Ascending aorta (tissue), 2 donors: ENCODE measurements at regions not wholly inside any gene's neighbourhood (a gene's known extent, or its start where the extent isn't known, plus 50 kb on each side); places are given as distances from the start of the nearest gene placed in this dataset.
"Not testable (repeated sequence)": the region's sequence is repeated elsewhere in the genome, so short reads cannot be mapped to it uniquely, and the experiment has no call there.

Experiments used
- DNase-seq, 2 donors: peaks; one replicate each; pipeline ENCODE4 v3.0.0-alpha.2; 2019; ENCODE audit warnings: low spot score in 2 of 2
- H3K27ac ChIP-seq, 2 donors: fragments of 200-600 bp; sonication (generic); one replicate each; pipeline ENCODE4 v1.5.1; 2016 to 2017; ENCODE audit warnings: mild to moderate bottlenecking in 1 of 2
- H3K27me3 ChIP-seq: fragments of 200-600 bp; sonication (generic); one replicate; pipeline ENCODE4 v1.5.1; 2017
- H3K36me3 ChIP-seq, 2 donors: fragments of 200-600 bp; sonication (generic); one replicate each; pipeline ENCODE4 v1.5.1; 2016
- H3K4me1 ChIP-seq, 2 donors: fragments of 200-600 bp; sonication (generic); one replicate each; pipeline ENCODE4 v1.5.1; 2016 to 2017; ENCODE audit warnings: mild to moderate bottlenecking in 1 of 2
- H3K4me3 ChIP-seq, 2 donors: fragments of 200-600 bp; sonication (generic); one replicate each; pipeline ENCODE4 v1.5.1; 2016 to 2017; ENCODE audit warnings: mild to moderate bottlenecking in 1 of 2
- H3K9me3 ChIP-seq, 2 donors: fragments of 200-600 bp; sonication (generic); one replicate each; pipeline ENCODE4 v1.5.1; 2016
- CTCF ChIP-seq, 3 experiments: fragments of 200-600 bp in 2 of 3; fragments of 450-650 bp in 1 of 3; sonication (generic) in 2 of 3; IDR thresholded peaks; one replicate each; pipeline ENCODE4 v1.5.1; 2016 to 2019; ENCODE audit warnings: antibody characterized with exemption in 3 of 3, mild to moderate bottlenecking in 1 of 3, moderate library complexity in 1 of 3
- intact Hi-C: fragments of 100-400 bp; cut with DNase I; formaldehyde crosslinking; loops from one replicate; pipeline ENCODE4 v1.15.1; 2023

GRCh38 chr10:53029449-53029848 is 256.9 kb upstream of the MBL2 start:
- DNase-seq = no peak
- no peaks in the 10 kb centered on the region for H3K36me3 ChIP-seq
- no peaks in the 10 kb centered on the region for H3K4me1 ChIP-seq
- no peak for TF ChIP-seq CTCF (IDR thresholded peaks at IDR 0.05)
- H3K9me3 ChIP-seq = no peaks in the 10 kb centered on the region
- no peaks in the 10 kb centered on the region for H3K27me3 ChIP-seq
- intact Hi-C loops = no loop called here
- no peak overlapping the region for H3K4me3 ChIP-seq
- no peak overlapping the region for H3K27ac ChIP-seq

- H3K4me1 ChIP-seq, H3K36me3 ChIP-seq, H3K4me3 ChIP-seq, H3K27me3 ChIP-seq, H3K27ac ChIP-seq, intact Hi-C loops, DNase-seq, H3K9me3 ChIP-seq: not testable (repeated sequence)
Measured at GRCh38 chr10:53025765-53026164, 253.2 kb upstream of the MBL2 start.

- peak overlapping the region in 1 of 2 donors; percentile 40 for H3K4me3 ChIP-seq
- no peak for DNase-seq
- no peaks in the 10 kb centered on the region for H3K9me3 ChIP-seq
- H3K27ac ChIP-seq = no peak overlapping the region
- H3K4me1 ChIP-seq = no peaks in the 10 kb centered on the region
- no peaks in the 10 kb centered on the region for H3K27me3 ChIP-seq
- intact Hi-C loops = no loop called here
- TF ChIP-seq CTCF (IDR thresholded peaks at IDR 0.05) = no peak
- no peaks in the 10 kb centered on the region for H3K36me3 ChIP-seq
Measured at GRCh38 chr10:53025172-53025711, 252.7 kb upstream of the MBL2 start.

DNA sequence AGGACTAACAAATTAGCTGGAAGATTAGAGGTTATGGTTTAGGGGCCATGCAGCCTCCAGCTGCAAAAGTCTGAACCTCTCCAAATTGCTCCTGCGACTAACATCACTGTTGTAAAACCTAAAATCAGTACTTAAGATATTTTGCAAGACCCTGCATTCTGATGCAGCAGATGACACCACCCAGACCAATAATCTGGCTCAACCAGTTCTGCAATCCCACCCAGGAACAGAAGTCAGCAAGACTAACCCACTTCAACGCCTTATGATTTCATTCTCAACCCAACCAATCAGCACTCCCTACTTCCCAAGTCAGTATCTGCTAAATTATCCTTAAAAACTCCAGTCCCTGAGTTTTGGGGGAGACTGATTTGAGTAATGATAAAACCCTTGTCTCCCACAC is 250.8 kb upstream of the MBL2 start:
- Histone ChIP-seq H3K27me3 (no peaks in the 10 kb centered on the region), H3K9me3 (no peaks in the 10 kb centered on the region), H3K4me1 (no peaks in the 10 kb centered on the region), H3K36me3 (no peaks in the 10 kb centered on the region), H3K4me3 (no peak overlapping the region), H3K27ac (no peak overlapping the region)
- intact Hi-C loops = no loop called here
- DNase-seq = no peak
- no peak for TF ChIP-seq CTCF (IDR thresholded peaks at IDR 0.05)

- intact Hi-C loops = no loop called here
- TF ChIP-seq CTCF (IDR thresholded peaks at IDR 0.05) = no peak
- no peak overlapping the region for H3K4me3 ChIP-seq
Measured at GRCh38 chr10:53022611-53023088, 250.1 kb upstream of the MBL2 start.

DNA sequence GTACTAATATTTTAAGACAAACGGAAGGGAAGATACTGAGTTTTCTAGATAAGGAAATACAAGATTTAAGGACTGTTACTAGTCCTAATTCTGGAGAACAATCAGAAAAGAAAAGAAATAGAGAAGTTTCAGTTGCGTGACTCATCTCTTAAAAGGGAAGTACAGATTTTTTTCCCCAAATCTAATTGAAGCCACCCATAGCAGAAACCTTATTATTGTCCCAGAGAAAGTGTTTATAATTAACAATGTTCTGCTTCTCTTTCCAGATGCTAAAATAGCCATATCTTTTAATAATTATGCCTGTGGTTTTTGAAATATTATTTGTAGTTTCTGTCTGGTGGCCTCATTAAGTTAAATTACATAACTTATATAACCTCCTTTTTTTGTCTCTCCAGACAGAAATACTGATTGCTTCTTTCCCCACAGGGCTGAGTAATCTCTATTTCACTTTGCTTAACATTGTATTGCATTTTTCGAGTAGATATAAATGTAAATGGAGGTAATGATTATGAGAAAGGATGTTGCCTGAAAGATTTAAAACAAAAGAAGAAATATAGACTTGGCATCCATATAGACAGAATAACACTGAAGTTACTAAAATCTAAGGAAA is 240.7 kb upstream of the MBL2 start:
- Histone ChIP-seq H3K9me3 (no peaks in the 10 kb centered on the region), H3K27ac (no peak overlapping the region), H3K4me1 (no peaks in the 10 kb centered on the region), H3K4me3 (no peak overlapping the region), H3K27me3 (no peaks in the 10 kb centered on the region), H3K36me3 (no peaks in the 10 kb centered on the region)
- no peak for TF ChIP-seq CTCF (IDR thresholded peaks at IDR 0.05)
- DNase-seq = no peak
- intact Hi-C loops = no loop called here

More at GRCh38 chr10:53022611-53023088, 250.1 kb upstream of the MBL2 start:
- no peak for DNase-seq
- Histone ChIP-seq H3K9me3 (no peaks in the 10 kb centered on the region), H3K27ac (no peak overlapping the region), H3K4me1 (no peaks in the 10 kb centered on the region), H3K36me3 (no peaks in the 10 kb centered on the region), H3K27me3 (no peaks in the 10 kb centered on the region)
